ENCODE measurements at regions not wholly inside any gene's neighbourhood (a gene's known extent, or its start where the extent isn't known, plus 50 kb on each side); places are given as distances from the start of the nearest gene placed in this dataset.

DNA sequence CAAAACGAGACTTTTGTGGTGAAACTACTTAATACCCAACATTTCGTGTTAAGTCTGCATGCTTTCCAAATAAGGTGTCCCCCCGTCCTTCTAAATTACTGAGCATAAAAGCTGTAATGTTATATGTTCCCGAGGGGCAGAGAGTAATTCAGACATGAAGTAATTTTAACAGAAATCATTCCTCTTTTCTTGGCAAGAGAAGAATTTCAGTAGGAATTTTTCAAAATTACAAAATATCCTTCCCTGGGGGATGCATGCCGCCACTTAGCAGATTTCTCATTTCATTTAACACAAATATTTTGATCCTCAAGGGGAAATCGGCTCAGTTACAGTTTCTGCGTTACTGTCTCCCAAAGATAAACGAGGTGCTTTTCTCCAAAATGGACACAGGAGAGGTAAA lies 213.2 kb upstream of the RHOBTB1 start:
- TF ChIP-seq, protein P1, sequence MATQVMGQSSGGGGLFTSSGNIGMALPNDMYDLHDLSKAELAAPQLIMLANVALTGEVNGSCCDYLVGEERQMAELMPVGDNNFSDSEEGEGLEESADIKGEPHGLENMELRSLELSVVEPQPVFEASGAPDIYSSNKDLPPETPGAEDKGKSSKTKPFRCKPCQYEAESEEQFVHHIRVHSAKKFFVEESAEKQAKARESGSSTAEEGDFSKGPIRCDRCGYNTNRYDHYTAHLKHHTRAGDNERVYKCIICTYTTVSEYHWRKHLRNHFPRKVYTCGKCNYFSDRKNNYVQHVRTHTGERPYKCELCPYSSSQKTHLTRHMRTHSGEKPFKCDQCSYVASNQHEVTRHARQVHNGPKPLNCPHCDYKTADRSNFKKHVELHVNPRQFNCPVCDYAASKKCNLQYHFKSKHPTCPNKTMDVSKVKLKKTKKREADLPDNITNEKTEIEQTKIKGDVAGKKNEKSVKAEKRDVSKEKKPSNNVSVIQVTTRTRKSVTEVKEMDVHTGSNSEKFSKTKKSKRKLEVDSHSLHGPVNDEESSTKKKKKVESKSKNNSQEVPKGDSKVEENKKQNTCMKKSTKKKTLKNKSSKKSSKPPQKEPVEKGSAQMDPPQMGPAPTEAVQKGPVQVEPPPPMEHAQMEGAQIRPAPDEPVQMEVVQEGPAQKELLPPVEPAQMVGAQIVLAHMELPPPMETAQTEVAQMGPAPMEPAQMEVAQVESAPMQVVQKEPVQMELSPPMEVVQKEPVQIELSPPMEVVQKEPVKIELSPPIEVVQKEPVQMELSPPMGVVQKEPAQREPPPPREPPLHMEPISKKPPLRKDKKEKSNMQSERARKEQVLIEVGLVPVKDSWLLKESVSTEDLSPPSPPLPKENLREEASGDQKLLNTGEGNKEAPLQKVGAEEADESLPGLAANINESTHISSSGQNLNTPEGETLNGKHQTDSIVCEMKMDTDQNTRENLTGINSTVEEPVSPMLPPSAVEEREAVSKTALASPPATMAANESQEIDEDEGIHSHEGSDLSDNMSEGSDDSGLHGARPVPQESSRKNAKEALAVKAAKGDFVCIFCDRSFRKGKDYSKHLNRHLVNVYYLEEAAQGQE (IDR thresholded peaks at IDR 0.05; ENCODE audit: low read depth), result no peak
- no peak for TF ChIP-seq TAF1 (IDR thresholded peaks at IDR 0.05; ENCODE audit: low read depth)
- TF ChIP-seq CEBPB (IDR thresholded peaks at IDR 0.05), result no peak
- TF ChIP-seq RAD21 (IDR thresholded peaks at IDR 0.05; ENCODE audit: low read depth), result no peak
- TF ChIP-seq EGR1 (IDR thresholded peaks at IDR 0.05), result no peak
- TF ChIP-seq EP300 (IDR thresholded peaks at IDR 0.05; ENCODE audit: borderline replicate concordance), result no peak
- no peak for TF ChIP-seq MAX (IDR thresholded peaks at IDR 0.05)
